Stimulated activated memory B cell treated with anti-CD40 and anti-IgM and Interleukin-4, amounts not matched to agents 10 μg/mL and 1 μg/mL and 100 μg/mL, for 72 hours (primary cell): ENCODE measurements at regions not wholly inside any gene's neighbourhood (a gene's known extent, or its start where the extent isn't known, plus 50 kb on each side); places are given as distances from the start of the nearest gene placed in this dataset.

Experiments used
- ATAC-seq: fragments of 150-1000 bp; cut with Tn5 transposase; 2 replicates; pipeline ENCODE4 v1.10.0; 2021
- H3K27ac Mint-ChIP-seq: one replicate; pipeline ENCODE4 v1.8.0; 2022; ENCODE audit warnings: mild to moderate bottlenecking, mixed read lengths
- H3K27me3 Mint-ChIP-seq: one replicate; pipeline ENCODE4 v1.8.0; 2022; ENCODE audit warnings: mixed read lengths
- H3K36me3 Mint-ChIP-seq: one replicate; pipeline ENCODE4 v1.8.0; 2022; ENCODE audit warnings: mixed read lengths
- H3K4me1 Mint-ChIP-seq: one replicate; pipeline ENCODE4 v1.8.0; 2022; ENCODE audit warnings: mixed read lengths
- H3K4me3 Mint-ChIP-seq: one replicate; pipeline ENCODE4 v1.8.0; 2022; ENCODE audit warnings: mild to moderate bottlenecking, moderate library complexity, mixed read lengths
- H3K9me3 Mint-ChIP-seq: one replicate; pipeline ENCODE4 v1.8.0; 2022; ENCODE audit warnings: mixed read lengths

DNA sequence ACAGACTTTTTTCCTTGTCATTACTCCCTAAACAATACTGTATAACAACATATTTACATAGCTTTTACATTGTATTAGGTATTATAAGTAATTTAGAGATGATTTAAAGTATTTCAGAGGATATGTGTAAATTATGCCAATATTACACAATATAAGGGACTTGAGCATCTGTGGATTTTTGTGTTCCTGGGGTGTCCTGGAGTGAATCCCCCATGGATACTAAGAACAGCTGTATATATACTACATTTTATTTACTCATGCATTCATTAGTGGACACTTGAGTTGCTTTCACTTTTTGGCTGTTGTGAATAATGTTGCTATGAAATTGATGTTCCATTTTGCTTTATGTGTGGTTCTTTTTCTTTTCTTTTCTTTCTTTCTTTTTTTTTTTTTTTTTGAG, 348.8 kb downstream of the SH3GL2 start:
- Mint-ChIP-seq H3K4me3 (no peak overlapping the region), H3K27me3 (no peaks in the 10 kb centered on the region), H3K4me1 (no peaks in the 10 kb centered on the region), H3K9me3 (peaks cover 4% of the 10 kb centered on the region), H3K27ac (no peak overlapping the region), H3K36me3 (no peaks in the 10 kb centered on the region)
- ATAC-seq = no peak

DNA sequence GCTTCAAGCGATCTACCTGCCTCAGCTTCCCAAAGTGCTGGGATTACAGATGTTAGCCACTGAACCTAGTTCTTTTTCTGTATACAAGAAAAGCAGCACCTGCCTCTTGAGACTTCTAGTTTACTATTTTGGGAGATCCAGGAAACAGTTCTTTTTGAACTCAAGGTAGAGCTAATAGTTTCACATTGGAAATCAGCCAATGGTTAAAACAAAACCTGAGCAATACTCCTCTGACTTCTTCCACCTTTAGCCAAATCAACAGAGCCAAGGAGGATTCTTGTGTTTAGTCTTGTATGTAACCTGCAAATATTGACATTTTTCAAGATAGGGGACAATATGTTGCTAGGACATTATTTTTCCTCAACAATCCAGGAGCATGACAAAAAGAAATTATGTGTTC, 349.4 kb downstream of the SH3GL2 start:
- Mint-ChIP-seq H3K36me3 (no peaks in the 10 kb centered on the region), H3K9me3 (peaks cover 4% of the 10 kb centered on the region), H3K27me3 (no peaks in the 10 kb centered on the region), H3K4me3 (no peak overlapping the region), H3K4me1 (no peaks in the 10 kb centered on the region), H3K27ac (no peak overlapping the region)
- ATAC-seq = no peak

DNA sequence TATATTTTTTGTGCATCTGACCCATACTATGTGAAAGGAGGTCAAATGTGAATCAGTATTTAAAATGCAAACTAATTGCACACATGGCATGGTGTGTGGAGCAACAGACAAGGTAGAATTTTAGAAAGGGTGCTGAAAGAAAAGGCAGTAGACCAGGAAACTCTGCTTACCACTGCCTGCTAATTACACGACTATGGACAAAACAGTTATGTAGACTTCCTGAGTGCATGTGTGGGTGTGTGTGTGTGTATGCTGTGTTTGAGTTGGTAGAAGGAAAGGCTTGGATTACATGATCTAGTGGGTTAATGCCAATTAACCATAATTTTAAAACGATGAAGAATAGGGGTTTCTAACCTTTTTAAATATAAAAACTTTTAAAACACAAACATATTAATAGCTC, 349.9 kb downstream of the SH3GL2 start:
- H3K36me3 Mint-ChIP-seq = no peaks in the 10 kb centered on the region
- H3K9me3 Mint-ChIP-seq = peaks cover 4% of the 10 kb centered on the region
- no peaks in the 10 kb centered on the region for H3K27me3 Mint-ChIP-seq
- H3K4me1 Mint-ChIP-seq = no peaks in the 10 kb centered on the region
- ATAC-seq = no peak
- H3K27ac Mint-ChIP-seq = no peak overlapping the region
- no peak overlapping the region for H3K4me3 Mint-ChIP-seq

DNA sequence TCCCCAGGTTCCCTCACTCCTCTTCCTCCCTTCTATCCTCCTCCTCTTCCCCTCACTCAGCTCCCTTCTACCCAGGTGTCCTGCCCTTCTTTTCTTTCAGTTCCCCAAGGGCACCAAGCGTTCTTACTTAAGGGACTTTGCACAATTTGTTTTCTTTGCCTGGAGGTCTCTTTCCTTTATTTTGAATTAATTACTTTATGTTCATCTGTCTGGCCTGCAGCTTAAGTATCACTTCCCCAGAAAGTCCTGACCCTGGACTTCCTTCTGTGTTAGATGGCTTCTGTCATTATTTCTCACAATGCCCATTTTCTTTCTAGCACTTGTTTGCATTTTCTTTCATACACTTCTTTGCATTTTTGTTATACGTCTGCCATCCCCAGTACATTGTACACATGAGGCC, 350.6 kb downstream of the SH3GL2 start:
- H3K27me3 Mint-ChIP-seq = no peaks in the 10 kb centered on the region
- no peaks in the 10 kb centered on the region for H3K4me1 Mint-ChIP-seq
- H3K9me3 Mint-ChIP-seq = peaks cover 4% of the 10 kb centered on the region
- no peak for ATAC-seq
- H3K27ac Mint-ChIP-seq = no peak overlapping the region
- H3K4me3 Mint-ChIP-seq = no peak overlapping the region
- no peaks in the 10 kb centered on the region for H3K36me3 Mint-ChIP-seq

DNA sequence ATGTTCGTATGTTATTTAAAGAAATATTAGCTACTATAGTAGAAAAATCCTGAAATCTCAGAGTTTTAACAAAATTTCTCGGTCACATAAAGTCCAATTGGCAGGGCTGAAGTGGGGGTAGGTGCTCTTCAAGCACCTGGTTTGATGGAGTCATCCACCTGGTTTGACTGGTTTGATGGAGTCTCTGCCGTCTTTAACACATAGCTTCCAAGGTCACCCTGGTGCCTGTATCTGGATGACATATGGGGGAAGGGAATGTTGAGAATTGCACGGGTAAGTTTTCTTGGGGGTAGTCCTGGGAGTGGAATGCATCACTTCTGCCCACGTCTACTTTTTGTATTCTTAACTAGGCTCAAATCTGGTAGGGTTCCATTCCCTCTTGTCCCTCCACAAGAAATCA, 351.2 kb downstream of the SH3GL2 start:
- Mint-ChIP-seq H3K36me3 (no peaks in the 10 kb centered on the region), H3K27me3 (no peaks in the 10 kb centered on the region), H3K4me1 (no peaks in the 10 kb centered on the region), H3K27ac (no peak overlapping the region), H3K9me3 (peaks cover 4% of the 10 kb centered on the region), H3K4me3 (no peak overlapping the region)
- ATAC-seq = no peak

- Mint-ChIP-seq H3K36me3 (no peaks in the 10 kb centered on the region), H3K27me3 (no peaks in the 10 kb centered on the region), H3K27ac (no peak overlapping the region), H3K4me3 (no peak overlapping the region), H3K4me1 (no peaks in the 10 kb centered on the region), H3K9me3 (peaks cover 7% of the 10 kb centered on the region)
- no peak for ATAC-seq
These were observed 357.5 kb downstream of the SH3GL2 start for GRCh38 chr9:17936365-17936764.

DNA sequence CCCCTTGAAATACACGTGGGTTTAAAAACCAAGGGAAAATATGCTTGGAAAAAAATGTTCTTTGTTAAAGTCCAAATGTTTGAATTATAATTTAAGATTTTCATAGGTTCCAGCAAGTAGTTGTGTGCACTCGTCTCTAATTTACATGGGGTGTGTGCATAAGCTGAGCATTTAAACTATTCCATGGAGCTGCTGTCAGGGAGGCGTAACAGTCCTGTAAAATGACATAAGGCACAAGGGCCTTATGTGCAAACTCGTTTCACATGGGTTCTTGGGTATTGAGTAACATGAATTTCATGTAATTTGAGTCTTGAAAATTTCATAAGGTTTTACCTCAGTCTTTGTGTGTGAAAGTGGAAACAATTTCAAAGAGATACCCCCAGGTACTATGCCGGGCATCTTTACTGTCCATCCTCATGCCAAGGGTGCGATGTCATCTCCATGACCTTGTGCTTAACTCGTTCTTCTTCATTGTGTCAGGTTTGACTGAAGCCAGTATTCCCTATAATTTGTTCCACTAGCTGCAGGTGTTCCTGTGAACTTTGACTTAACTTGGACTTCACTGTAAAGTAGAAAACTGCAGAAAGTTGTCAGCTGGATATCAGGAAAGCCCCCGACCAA, 359.3 kb downstream of the SH3GL2 start:
- no peak overlapping the region for H3K27ac Mint-ChIP-seq
- no peak for ATAC-seq
- peaks cover 7% of the 10 kb centered on the region for H3K9me3 Mint-ChIP-seq
- no peak overlapping the region for H3K4me3 Mint-ChIP-seq
- H3K27me3 Mint-ChIP-seq = no peaks in the 10 kb centered on the region
- no peaks in the 10 kb centered on the region for H3K4me1 Mint-ChIP-seq
- H3K36me3 Mint-ChIP-seq = no peaks in the 10 kb centered on the region

GRCh38 chr9:17942498-17942897, 363.6 kb downstream of the SH3GL2 start:
- no peak overlapping the region for H3K4me3 Mint-ChIP-seq
- peaks cover 12% of the 10 kb centered on the region for H3K9me3 Mint-ChIP-seq
- no peaks in the 10 kb centered on the region for H3K27me3 Mint-ChIP-seq
- no peak for ATAC-seq
- H3K36me3 Mint-ChIP-seq = no peaks in the 10 kb centered on the region
- no peaks in the 10 kb centered on the region for H3K4me1 Mint-ChIP-seq
- no peak overlapping the region for H3K27ac Mint-ChIP-seq

DNA sequence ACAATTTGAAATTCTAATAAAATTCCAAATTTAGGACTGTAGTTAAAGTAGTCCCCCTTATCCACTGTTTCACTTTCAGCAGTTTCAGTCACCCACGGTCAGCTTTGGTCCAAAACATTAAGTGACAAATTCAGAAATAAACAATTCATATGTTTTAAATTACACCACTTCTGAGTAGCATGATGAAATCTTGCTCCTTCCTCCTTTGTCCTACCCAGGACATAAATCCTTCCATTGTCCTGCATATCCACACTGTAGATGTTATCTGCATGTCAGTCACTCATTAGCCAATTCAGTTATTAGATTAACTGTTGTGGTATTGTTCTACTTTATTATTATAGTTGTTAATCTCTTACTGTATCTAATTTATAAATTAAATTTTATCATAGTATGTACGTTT, 376.5 kb downstream of the SH3GL2 start:
- Mint-ChIP-seq H3K36me3 (no peaks in the 10 kb centered on the region), H3K4me3 (no peak overlapping the region), H3K4me1 (no peaks in the 10 kb centered on the region), H3K27me3 (no peaks in the 10 kb centered on the region), H3K27ac (no peak overlapping the region), H3K9me3 (no peaks in the 10 kb centered on the region)
- no peak for ATAC-seq

- H3K27me3 Mint-ChIP-seq = no peaks in the 10 kb centered on the region
- no peak for ATAC-seq
- H3K4me1 Mint-ChIP-seq = no peaks in the 10 kb centered on the region
- no peaks in the 10 kb centered on the region for H3K36me3 Mint-ChIP-seq
- no peak overlapping the region for H3K4me3 Mint-ChIP-seq
- no peaks in the 10 kb centered on the region for H3K9me3 Mint-ChIP-seq
- H3K27ac Mint-ChIP-seq = no peak overlapping the region
These were observed 379.5 kb downstream of the SH3GL2 start for GRCh38 chr9:17958363-17958762.

GRCh38 chr9:17962747-17963146, 383.9 kb downstream of the SH3GL2 start:
- Mint-ChIP-seq H3K4me1 (no peaks in the 10 kb centered on the region), H3K27ac (no peak overlapping the region), H3K9me3 (no peaks in the 10 kb centered on the region), H3K27me3 (no peaks in the 10 kb centered on the region), H3K36me3 (no peaks in the 10 kb centered on the region), H3K4me3 (no peak overlapping the region)
- ATAC-seq = no peak

- no peaks in the 10 kb centered on the region for H3K9me3 Mint-ChIP-seq
- no peak for ATAC-seq
- H3K27ac Mint-ChIP-seq = no peak overlapping the region
- H3K27me3 Mint-ChIP-seq = no peaks in the 10 kb centered on the region
- no peaks in the 10 kb centered on the region for H3K4me1 Mint-ChIP-seq
- H3K4me3 Mint-ChIP-seq = no peak overlapping the region
- no peaks in the 10 kb centered on the region for H3K36me3 Mint-ChIP-seq
These were observed 384.6 kb downstream of the SH3GL2 start for GRCh38 chr9:17963498-17963897.

DNA sequence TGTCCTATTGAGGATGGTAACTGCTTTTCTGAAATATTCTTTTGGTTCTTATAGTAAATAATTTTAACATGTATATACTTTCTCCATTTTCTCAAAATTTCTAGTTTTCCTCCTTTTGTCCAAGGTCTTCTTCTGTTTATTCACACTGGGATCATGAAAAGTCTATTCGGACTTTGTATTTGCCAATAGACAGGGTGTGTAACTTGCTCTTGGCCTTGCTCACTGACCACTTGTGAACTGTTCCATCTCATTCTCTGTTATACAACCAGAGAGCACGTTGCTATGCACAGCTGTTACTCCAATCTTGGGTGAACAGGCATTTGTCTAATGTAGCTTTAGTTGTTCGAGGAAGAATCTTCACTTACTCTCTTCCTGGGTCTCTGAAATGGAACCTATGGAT, 388.9 kb downstream of the SH3GL2 start:
- Mint-ChIP-seq H3K4me3 (no peak overlapping the region), H3K9me3 (no peaks in the 10 kb centered on the region), H3K4me1 (no peaks in the 10 kb centered on the region), H3K36me3 (no peaks in the 10 kb centered on the region), H3K27ac (no peak overlapping the region), H3K27me3 (no peaks in the 10 kb centered on the region)
- no peak for ATAC-seq

- no peaks in the 10 kb centered on the region for H3K27me3 Mint-ChIP-seq
- H3K4me3 Mint-ChIP-seq = no peak overlapping the region
- no peak for ATAC-seq
- H3K4me1 Mint-ChIP-seq = no peaks in the 10 kb centered on the region
- no peak overlapping the region for H3K27ac Mint-ChIP-seq
- peaks cover under 1% of the 10 kb centered on the region for H3K9me3 Mint-ChIP-seq
- no peaks in the 10 kb centered on the region for H3K36me3 Mint-ChIP-seq
These were observed 390.4 kb downstream of the SH3GL2 start for GRCh38 chr9:17969232-17969631.

- Mint-ChIP-seq H3K36me3 (no peaks in the 10 kb centered on the region), H3K27me3 (no peaks in the 10 kb centered on the region), H3K27ac (no peak overlapping the region), H3K9me3 (peaks cover 3% of the 10 kb centered on the region), H3K4me3 (no peak overlapping the region), H3K4me1 (no peaks in the 10 kb centered on the region)
- no peak for ATAC-seq
These were observed 391.4 kb downstream of the SH3GL2 start for GRCh38 chr9:17970277-17970676.

DNA sequence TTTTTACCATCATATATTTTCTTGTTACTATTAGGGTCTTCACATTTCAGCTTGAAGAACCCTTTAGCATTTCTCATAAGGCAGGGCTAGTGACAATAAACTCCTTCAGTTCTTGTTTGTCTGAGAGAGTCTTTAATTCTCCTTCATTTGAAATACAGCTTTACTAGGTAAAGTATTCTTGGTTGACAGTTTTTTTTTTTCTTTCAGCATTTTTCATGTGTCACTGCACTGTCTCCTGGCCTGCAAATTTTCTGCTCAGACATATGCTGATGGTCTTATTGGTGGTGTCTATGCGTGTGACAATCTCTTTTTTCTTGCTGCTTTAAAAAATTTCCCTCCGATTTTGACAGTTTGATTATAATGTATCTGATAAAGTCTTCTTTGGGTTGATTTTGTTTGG, 399.9 kb downstream of the SH3GL2 start:
- H3K27ac Mint-ChIP-seq = no peak overlapping the region

DNA sequence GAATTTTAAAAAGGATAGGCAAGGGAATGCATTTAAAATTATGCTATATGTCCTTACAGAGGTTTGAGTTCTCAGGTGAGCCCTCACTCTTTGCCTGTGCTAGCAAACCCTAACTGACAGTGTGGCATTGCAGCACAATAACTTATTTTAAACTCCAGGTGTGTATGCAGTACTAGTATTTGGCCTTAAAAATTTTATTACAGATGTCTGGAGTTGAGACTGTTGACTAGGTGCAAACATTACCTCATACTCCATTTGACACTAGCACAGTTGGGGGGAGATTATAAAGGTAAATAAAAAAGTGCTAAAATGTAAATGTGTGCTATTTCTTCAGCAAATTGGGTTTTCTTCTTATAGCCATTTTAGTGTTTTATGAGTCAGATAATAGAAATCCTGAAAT, 407.7 kb downstream of the SH3GL2 start:
- H3K4me3 Mint-ChIP-seq = no peak overlapping the region
- H3K27ac Mint-ChIP-seq = no peak overlapping the region
- no peak for ATAC-seq
- H3K9me3 Mint-ChIP-seq = peaks cover 3% of the 10 kb centered on the region
- H3K27me3 Mint-ChIP-seq = no peaks in the 10 kb centered on the region
- no peaks in the 10 kb centered on the region for H3K36me3 Mint-ChIP-seq
- no peaks in the 10 kb centered on the region for H3K4me1 Mint-ChIP-seq

More for the DNA sequence above, 399.9 kb downstream of the SH3GL2 start:
- no peak for ATAC-seq
- H3K27me3 Mint-ChIP-seq = no peaks in the 10 kb centered on the region
- no peak overlapping the region for H3K4me3 Mint-ChIP-seq
- H3K4me1 Mint-ChIP-seq = no peaks in the 10 kb centered on the region
- H3K36me3 Mint-ChIP-seq = no peaks in the 10 kb centered on the region
- peaks cover 25% of the 10 kb centered on the region for H3K9me3 Mint-ChIP-seq
